ENCODE measurements at regions not wholly inside any gene's neighbourhood (a gene's known extent, or its start where the extent isn't known, plus 50 kb on each side); places are given as distances from the start of the nearest gene placed in this dataset.

DNA sequence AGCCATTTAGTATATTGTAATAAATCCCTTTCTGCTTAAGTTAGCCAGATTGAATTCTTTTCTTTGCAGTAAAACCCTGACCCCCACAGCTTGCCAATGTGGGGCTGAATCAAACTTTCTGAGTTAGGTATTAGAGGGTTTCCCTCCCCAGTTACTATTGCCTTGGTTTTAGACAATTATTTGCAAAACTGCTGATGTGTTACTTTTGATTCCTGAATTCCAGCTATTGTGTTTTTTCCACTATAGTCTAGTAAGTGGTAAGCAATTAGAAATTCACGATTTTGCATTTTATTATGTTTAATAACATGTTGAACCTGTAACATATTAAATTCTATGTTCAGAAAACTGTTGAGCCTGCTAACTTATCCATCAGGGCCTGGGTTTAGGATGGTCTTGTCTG is 391.5 kb downstream of the DLEU7 start:
- in situ Hi-C loops (cut with MboI): no loop called here
- no peaks in the 10 kb centered on the region for H3K9me3 ChIP-seq (ENCODE audit: low read depth)
- no peak overlapping the region for H3K4me3 ChIP-seq
- H3K79me2 ChIP-seq (ENCODE audit: insufficient read depth): no peaks in the 10 kb centered on the region
- DNase-seq: no peak
- no peak for TF ChIP-seq EZH2 (IDR thresholded peaks at IDR 0.05; ENCODE audit: insufficient read depth, poor library complexity, severe bottlenecking)
- no peak for TF ChIP-seq EZH2phosphoT487 (IDR thresholded peaks at IDR 0.05; ENCODE audit: insufficient read depth, low read depth)
- no peaks in the 10 kb centered on the region for H3K36me3 ChIP-seq (ENCODE audit: low read depth)
- no peaks in the 10 kb centered on the region for H3K27me3 ChIP-seq (replicated peaks; ENCODE audit: insufficient read depth)
- H3K9me2 ChIP-seq (ENCODE audit: insufficient read depth): no peaks in the 10 kb centered on the region
- 90% methylated on average over 1 of the region's 1 CpG for WGBS, 2 experiments (ENCODE audit: low coverage in 1 of 2, low lambda C conversion rate in 2 of 2, missing lambda C conversion rate in 2 of 2)
- H4K20me1 ChIP-seq (ENCODE audit: insufficient read depth): no peaks in the 10 kb centered on the region
- H2AFZ ChIP-seq: no peak overlapping the region
- no peak overlapping the region for H3K27ac ChIP-seq
- H3K4me2 ChIP-seq (ENCODE audit: unreplicated experiment): no peak overlapping the region
- H3F3A ChIP-seq (ENCODE audit: insufficient read depth): no peaks in the 10 kb centered on the region; the same call in 1 of the 2 replicates
- no peak overlapping the region for H3K9ac ChIP-seq
- 0 out of 2 replicates have a peak, but pooled peaks cover 6% of the 10 kb centered on the region for H3K4me1 ChIP-seq (ENCODE audit: insufficient read depth)

DNA sequence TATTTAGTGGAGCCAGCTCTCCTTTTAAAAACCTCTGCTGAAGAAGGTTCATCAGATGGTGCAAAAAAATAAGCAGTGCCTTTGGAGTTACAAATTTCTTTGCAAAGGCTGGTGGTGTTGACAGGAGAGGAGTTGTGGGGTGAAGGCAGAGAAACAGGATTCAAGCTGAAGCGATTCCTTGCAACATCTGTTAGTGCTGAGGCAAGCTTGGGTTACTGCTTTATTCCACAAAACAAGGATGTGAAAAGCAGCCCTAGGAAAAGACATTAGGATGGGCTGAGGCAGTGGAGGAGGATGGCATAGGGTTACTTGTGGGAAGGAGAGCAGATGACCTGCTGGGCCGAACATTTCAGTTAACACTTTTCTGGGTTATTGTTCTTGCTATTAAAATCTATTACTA is 390.7 kb downstream of the DLEU7 start:
- no peak overlapping the region for H3K27ac ChIP-seq

DNA sequence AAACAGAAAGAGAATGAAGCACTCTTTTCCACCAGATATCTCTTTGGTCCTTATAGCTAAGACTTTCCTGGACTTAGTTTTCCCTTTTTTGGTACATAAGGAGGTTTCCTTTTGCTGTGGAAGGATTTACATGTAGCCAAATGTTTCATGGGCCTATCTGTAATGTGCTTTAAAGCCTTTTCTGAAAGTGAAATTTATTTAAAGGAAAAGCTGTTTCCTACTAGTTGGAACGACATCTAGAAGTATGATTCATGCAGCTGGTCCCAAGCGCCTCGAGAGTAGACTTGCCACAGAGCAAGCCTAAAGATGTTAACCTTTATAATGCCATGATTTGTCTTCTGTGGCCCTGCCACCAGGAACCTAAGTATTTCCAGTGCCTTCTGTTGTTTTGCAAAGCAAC is 390.3 kb downstream of the DLEU7 start:
- H3F3A ChIP-seq (ENCODE audit: insufficient read depth): no peaks in the 10 kb centered on the region; the same call in 1 of the 2 replicates
- H3K4me2 ChIP-seq (ENCODE audit: unreplicated experiment): no peak overlapping the region
- no peaks in the 10 kb centered on the region for H3K36me3 ChIP-seq (ENCODE audit: low read depth)
- peak; percentile 57 for DNase-seq
- no peaks in the 10 kb centered on the region for H3K27me3 ChIP-seq (replicated peaks; ENCODE audit: insufficient read depth)
- H4K20me1 ChIP-seq (ENCODE audit: insufficient read depth): no peaks in the 10 kb centered on the region
- no peak for TF ChIP-seq EZH2phosphoT487 (IDR thresholded peaks at IDR 0.05; ENCODE audit: insufficient read depth, low read depth)
- TF ChIP-seq EZH2 (IDR thresholded peaks at IDR 0.05; ENCODE audit: insufficient read depth, poor library complexity, severe bottlenecking): no peak
- in situ Hi-C loops (cut with MboI): no loop called here
- no peaks in the 10 kb centered on the region for H3K9me2 ChIP-seq (ENCODE audit: insufficient read depth)
- H3K27ac ChIP-seq: no peak overlapping the region
- H3K4me1 ChIP-seq (ENCODE audit: insufficient read depth): 0 out of 2 replicates have a peak, but pooled peaks cover 6% of the 10 kb centered on the region
- no peak overlapping the region for H3K4me3 ChIP-seq
- H3K9ac ChIP-seq: no peak overlapping the region
- 16 to 23% methylated on average over 3 of the region's 3 CpGs for WGBS, 2 experiments (ENCODE audit: low coverage in 1 of 2, low lambda C conversion rate in 2 of 2, missing lambda C conversion rate in 2 of 2)
- H3K9me3 ChIP-seq (ENCODE audit: low read depth): no peaks in the 10 kb centered on the region
- no peak overlapping the region; the same call in 1 of the 2 replicates for H2AFZ ChIP-seq
- H3K79me2 ChIP-seq (ENCODE audit: insufficient read depth): no peaks in the 10 kb centered on the region

More for the DNA sequence above, 390.7 kb downstream of the DLEU7 start:
- in situ Hi-C loops (cut with MboI): no loop called here
- Histone ChIP-seq H3K79me2 (ENCODE audit: insufficient read depth) (no peaks in the 10 kb centered on the region), H3K4me3 (no peak overlapping the region), H3K9me3 (ENCODE audit: low read depth) (no peaks in the 10 kb centered on the region), H3F3A (ENCODE audit: insufficient read depth) (no peaks in the 10 kb centered on the region; the same call in 1 of the 2 replicates), H4K20me1 (ENCODE audit: insufficient read depth) (no peaks in the 10 kb centered on the region), H3K9me2 (ENCODE audit: insufficient read depth) (no peaks in the 10 kb centered on the region), H3K9ac (no peak overlapping the region), H3K36me3 (ENCODE audit: low read depth) (no peaks in the 10 kb centered on the region), H3K4me1 (ENCODE audit: insufficient read depth) (0 out of 2 replicates have a peak, but pooled peaks cover 6% of the 10 kb centered on the region), H3K27me3 (replicated peaks; ENCODE audit: insufficient read depth) (no peaks in the 10 kb centered on the region), H2AFZ (no peak overlapping the region), H3K4me2 (ENCODE audit: unreplicated experiment) (no peak overlapping the region)
- TF ChIP-seq EZH2 (IDR thresholded peaks at IDR 0.05; ENCODE audit: insufficient read depth, poor library complexity, severe bottlenecking) (no peak), EZH2phosphoT487 (IDR thresholded peaks at IDR 0.05; ENCODE audit: insufficient read depth, low read depth) (no peak)
- DNase-seq: no peak
- WGBS, 2 experiments (ENCODE audit: low coverage in 1 of 2, low lambda C conversion rate in 2 of 2, missing lambda C conversion rate in 2 of 2): 46 to 47% methylated on average over 2 of the region's 2 CpGs

DNA sequence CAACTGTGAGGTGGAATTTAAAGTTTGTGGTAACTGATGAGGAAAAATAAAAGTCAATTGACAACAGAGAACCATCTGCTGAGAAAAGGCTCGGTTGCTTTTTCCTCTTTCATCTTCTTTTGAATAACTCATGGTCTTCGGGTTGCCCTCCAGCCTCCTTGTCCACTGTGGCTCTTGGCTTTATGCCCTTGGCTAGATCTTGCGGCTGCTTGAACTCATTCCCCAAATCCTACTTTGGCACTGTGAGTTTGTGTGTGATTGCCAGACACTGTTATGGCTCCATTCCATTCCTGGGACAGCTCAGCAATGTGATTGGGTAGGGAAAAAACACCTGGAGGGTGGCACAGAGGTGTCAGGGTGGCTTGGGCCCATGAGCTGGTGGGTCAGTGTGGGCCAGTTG is 387.4 kb downstream of the DLEU7 start:
- 24 to 25% methylated on average over 3 of the region's 3 CpGs for WGBS, 2 experiments (ENCODE audit: low coverage in 1 of 2, low lambda C conversion rate in 2 of 2, missing lambda C conversion rate in 2 of 2)
- H3F3A ChIP-seq (ENCODE audit: insufficient read depth): no peaks in the 10 kb centered on the region; the same call in 1 of the 2 replicates
- H3K79me2 ChIP-seq (ENCODE audit: insufficient read depth): no peaks in the 10 kb centered on the region
- no peak overlapping the region for H2AFZ ChIP-seq
- H3K9me3 ChIP-seq (ENCODE audit: low read depth): no peaks in the 10 kb centered on the region
- H3K4me1 ChIP-seq (ENCODE audit: insufficient read depth): 0 out of 2 replicates have a peak, but pooled peaks cover 6% of the 10 kb centered on the region
- DNase-seq: no peak
- no peaks in the 10 kb centered on the region for H3K36me3 ChIP-seq (ENCODE audit: low read depth)
- H3K9ac ChIP-seq: no peak overlapping the region
- in situ Hi-C loops (cut with MboI): no loop called here
- no peaks in the 10 kb centered on the region for H3K9me2 ChIP-seq (ENCODE audit: insufficient read depth)
- no peak overlapping the region for H3K4me3 ChIP-seq
- no peaks in the 10 kb centered on the region for H4K20me1 ChIP-seq (ENCODE audit: insufficient read depth)
- no peak for TF ChIP-seq EZH2phosphoT487 (IDR thresholded peaks at IDR 0.05; ENCODE audit: insufficient read depth, low read depth)
- TF ChIP-seq EZH2 (IDR thresholded peaks at IDR 0.05; ENCODE audit: insufficient read depth, poor library complexity, severe bottlenecking): no peak
- H3K27me3 ChIP-seq (replicated peaks; ENCODE audit: insufficient read depth): no peaks in the 10 kb centered on the region
- H3K4me2 ChIP-seq (ENCODE audit: unreplicated experiment): no peak overlapping the region
- no peak overlapping the region for H3K27ac ChIP-seq

Measured in GM23248 (cell line).